Right lobe of liver (tissue), 6 donors: ENCODE measurements at regions not wholly inside any gene's neighbourhood (a gene's known extent, or its start where the extent isn't known, plus 50 kb on each side); places are given as distances from the start of the nearest gene placed in this dataset.

Source experiments
- ATAC-seq, 4 donors: fragments of 200-7000 bp; cut with Tn5 transposase; one replicate each; pipeline ENCODE4 v1.9.1; 2020; ENCODE audit warnings: mild to moderate bottlenecking in 4 of 4, moderate library complexity in 4 of 4
- DNase-seq, 3 donors: peaks; one replicate each; pipeline ENCODE4 v3.0.0-alpha.2; 2020
- H3K27ac ChIP-seq, 3 donors: fragments of 200-600 bp; one replicate each; pipeline ENCODE4 v1.8.0; 2022
- H3K27me3 ChIP-seq, 2 donors: fragments of 200-600 bp; one replicate each; pipeline ENCODE4 v1.8.0; 2022
- H3K36me3 ChIP-seq, 4 donors: fragments of 200-600 bp; sonication (generic) in 1 of 4; one replicate each; pipeline versions ENCODE4 v1.5.1 to v1.8.0; 2017 to 2022; ENCODE audit warnings: control low read depth in 1 of 4
- H3K4me1 ChIP-seq, 4 donors: fragments of 200-600 bp; sonication (generic) in 1 of 4; one replicate each; pipeline versions ENCODE4 v1.5.1 to v1.8.0; 2017 to 2022; ENCODE audit warnings: control low read depth in 1 of 4
- H3K4me3 ChIP-seq, 3 donors: fragments of 200-600 bp; one replicate each; pipeline ENCODE4 v1.8.0; 2022
- H3K9me3 ChIP-seq, 4 donors: fragments of 200-600 bp; sonication (generic) in 1 of 4; one replicate each; pipeline versions ENCODE4 v1.5.1 to v1.8.0; 2017 to 2022; ENCODE audit warnings: control low read depth in 1 of 4
- CTCF ChIP-seq, 4 donors: fragments of 200-600 bp in 3 of 4; fragments of 450-650 bp in 1 of 4; IDR thresholded peaks; one replicate each; pipeline versions ENCODE4 v1.5.1 to v1.8.0; 2016 to 2022; ENCODE audit warnings: antibody characterized with exemption in 4 of 4, mild to moderate bottlenecking in 2 of 4
- POLR2A ChIP-seq: fragments of 450-650 bp; IDR thresholded peaks from one replicate; pipeline ENCODE4 v1.6.1; 2017; ENCODE audit warnings: antibody characterized with exemption, mild to moderate bottlenecking
- WGBS: methylation state at CpG from one replicate; pipeline ENCODE4 v1.1.6; 2018; ENCODE audit warnings: low coverage, low lambda C conversion rate; ENCODE audit not compliant: insufficient coverage; ENCODE audit errors: missing lambda C conversion rate; 5-methylcytosine and 5-hydroxymethylcytosine counted together
- intact Hi-C, 2 donors: fragments of 100-400 bp; cut with DNase I; formaldehyde crosslinking; loops; one replicate each; pipeline versions ENCODE4 v1.11.2 to v1.14.1; 2022
- donor health status: DM: no; HTN: yes; CAD: no.
- donor health status: DM: no; HTN: no; CAD: no.
- donor health status: DM: no; HTN: no; CAD: no.
- donor health status: DM: no; HTN: yes; CAD: no.
- donor health status: DM: no; HTN: yes; CAD: no.

GRCh38 chr16:64409783-64410210 is 712.1 kb downstream of the CDH11 start:
- H3K4me3 ChIP-seq, result no peak overlapping the region
- DNase-seq, result no peak
- no peaks in the 10 kb centered on the region for H3K9me3 ChIP-seq
- WGBS, result 30% methylated on average over 4 of the region's 4 CpGs
- no peaks in the 10 kb centered on the region for H3K4me1 ChIP-seq
- ATAC-seq, result peak in 1 of 4 donors; percentile 43
- H3K27me3 ChIP-seq, result no peaks in the 10 kb centered on the region
- H3K36me3 ChIP-seq, result no peaks in the 10 kb centered on the region
- intact Hi-C loops, result no loop called here
- H3K27ac ChIP-seq, result no peak overlapping the region
- TF ChIP-seq POLR2A (no peak), CTCF (IDR thresholded peaks at IDR 0.05) (no peak)

GRCh38 chr16:64408699-64409098 is 713.2 kb downstream of the CDH11 start:
- Histone ChIP-seq H3K27ac (no peak overlapping the region), H3K36me3 (no peaks in the 10 kb centered on the region), H3K27me3 (no peaks in the 10 kb centered on the region), H3K4me3 (no peak overlapping the region), H3K4me1 (no peaks in the 10 kb centered on the region), H3K9me3 (no peaks in the 10 kb centered on the region)
- DNase-seq (no peak), ATAC-seq (no peak)
- TF ChIP-seq CTCF (IDR thresholded peaks at IDR 0.05), result no peak
- TF ChIP-seq POLR2A, result no peak
- WGBS, result 20% methylated on average over 1 of the region's 1 CpG
- intact Hi-C loops, result no loop called here

GRCh38 chr16:64406770-64407181 is 715.1 kb downstream of the CDH11 start:
- TF ChIP-seq CTCF (IDR thresholded peaks at IDR 0.05) (no peak), POLR2A (no peak)
- ATAC-seq, result no peak
- 13% methylated on average over 4 of the region's 4 CpGs for WGBS
- Histone ChIP-seq H3K27ac (no peak overlapping the region), H3K27me3 (no peaks in the 10 kb centered on the region), H3K9me3 (no peaks in the 10 kb centered on the region), H3K4me3 (no peak overlapping the region), H3K36me3 (no peaks in the 10 kb centered on the region), H3K4me1 (no peaks in the 10 kb centered on the region)
- intact Hi-C loops, result no loop called here
- no peak for DNase-seq

GRCh38 chr16:64403352-64403751 is 718.5 kb downstream of the CDH11 start:
- DNase-seq (no peak), ATAC-seq (peak in 1 of 4 donors; percentile 46)
- H3K27ac ChIP-seq, result no peak overlapping the region
- H3K4me3 ChIP-seq, result no peak overlapping the region
- no peak for TF ChIP-seq CTCF (IDR thresholded peaks at IDR 0.05)
- 29% methylated on average over 1 of the region's 1 CpG for WGBS
- H3K4me1 ChIP-seq, result no peaks in the 10 kb centered on the region
- intact Hi-C loops, result no loop called here
- no peaks in the 10 kb centered on the region for H3K27me3 ChIP-seq
- H3K9me3 ChIP-seq, result no peaks in the 10 kb centered on the region
- H3K36me3 ChIP-seq, result no peaks in the 10 kb centered on the region

GRCh38 chr16:64398793-64399192 is 723.1 kb downstream of the CDH11 start:
- WGBS, result 52% methylated on average over 5 of the region's 5 CpGs
- Histone ChIP-seq H3K9me3 (no peaks in the 10 kb centered on the region), H3K4me3 (no peak overlapping the region), H3K27ac (no peak overlapping the region), H3K36me3 (no peaks in the 10 kb centered on the region), H3K27me3 (no peaks in the 10 kb centered on the region), H3K4me1 (no peaks in the 10 kb centered on the region)
- ATAC-seq, result no peak
- no peak for DNase-seq
- intact Hi-C loops, result no loop called here
- TF ChIP-seq CTCF (IDR thresholded peaks at IDR 0.05), result no peak
